ENCODE measurements at regions not wholly inside any gene's neighbourhood (a gene's known extent, or its start where the extent isn't known, plus 50 kb on each side); places are given as distances from the start of the nearest gene placed in this dataset.

- no peak for TF ChIP-seq EP300 (IDR thresholded peaks at IDR 0.05)
- TF ChIP-seq CTCF (IDR thresholded peaks at IDR 0.05) = no peak
- TF ChIP-seq POLR2A (IDR thresholded peaks at IDR 0.05) = no peak
Measured at GRCh38 chr13:50401721-50402465, 386.6 kb downstream of the KCNRG start.
